Neural cell (in vitro differentiated cells): ENCODE measurements at regions not wholly inside any gene's neighbourhood (a gene's known extent, or its start where the extent isn't known, plus 50 kb on each side); places are given as distances from the start of the nearest gene placed in this dataset.

Experiments used
- EZH2 ChIP-seq: fragments of 200-600, 300-800 bp; shearing (Covaris generic), sonication (generic); IDR thresholded peaks from 2 replicates; pipeline ENCODE4 v1.6.1; 2014; ENCODE audit warnings: antibody characterized with exemption, low read length, borderline replicate concordance, mild to moderate bottlenecking; ENCODE audit not compliant: insufficient read depth, poor library complexity, severe bottlenecking
- MXI1 ChIP-seq: fragments of 450-650 bp; conservative IDR thresholded peaks from 2 replicates; pipeline ENCODE4 v1.6.1; 2014; ENCODE audit warnings: antibody characterized with exemption, mild to moderate bottlenecking; ENCODE audit not compliant: poor library complexity, severe bottlenecking
- POLR2AphosphoS5 ChIP-seq: IDR thresholded peaks from 2 replicates; pipeline ENCODE4 v1.6.1; 2012
- TF ChIP-seq, protein P1 (sequence below): fragments of 450-650 bp; IDR thresholded peaks from 2 replicates; pipeline ENCODE4 v1.5.1; 2014; ENCODE audit warnings: antibody characterized with exemption, mild to moderate bottlenecking, moderate library complexity; ENCODE audit not compliant: poor library complexity, severe bottlenecking

DNA sequence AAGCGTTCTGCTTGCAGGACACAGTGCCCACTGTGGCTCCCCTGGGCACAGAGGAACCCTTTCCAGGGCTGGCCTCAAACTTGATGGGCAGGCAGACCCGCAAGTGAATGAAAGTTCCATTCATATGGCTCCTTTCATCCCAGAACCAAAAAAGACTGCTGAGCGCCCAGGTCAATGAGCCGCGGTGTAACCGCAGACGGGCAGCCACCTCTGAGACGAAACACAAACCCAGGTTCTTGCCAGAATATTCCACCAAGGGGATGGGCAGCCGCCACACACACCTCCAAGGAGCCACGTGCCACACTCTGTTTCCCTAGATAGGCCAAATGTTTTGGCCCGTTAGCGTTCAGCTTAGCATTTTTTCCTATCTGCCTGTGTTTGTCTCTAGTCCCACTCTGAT, 82.8 kb upstream of the IGF1R start:
- TF ChIP-seq, protein P1, sequence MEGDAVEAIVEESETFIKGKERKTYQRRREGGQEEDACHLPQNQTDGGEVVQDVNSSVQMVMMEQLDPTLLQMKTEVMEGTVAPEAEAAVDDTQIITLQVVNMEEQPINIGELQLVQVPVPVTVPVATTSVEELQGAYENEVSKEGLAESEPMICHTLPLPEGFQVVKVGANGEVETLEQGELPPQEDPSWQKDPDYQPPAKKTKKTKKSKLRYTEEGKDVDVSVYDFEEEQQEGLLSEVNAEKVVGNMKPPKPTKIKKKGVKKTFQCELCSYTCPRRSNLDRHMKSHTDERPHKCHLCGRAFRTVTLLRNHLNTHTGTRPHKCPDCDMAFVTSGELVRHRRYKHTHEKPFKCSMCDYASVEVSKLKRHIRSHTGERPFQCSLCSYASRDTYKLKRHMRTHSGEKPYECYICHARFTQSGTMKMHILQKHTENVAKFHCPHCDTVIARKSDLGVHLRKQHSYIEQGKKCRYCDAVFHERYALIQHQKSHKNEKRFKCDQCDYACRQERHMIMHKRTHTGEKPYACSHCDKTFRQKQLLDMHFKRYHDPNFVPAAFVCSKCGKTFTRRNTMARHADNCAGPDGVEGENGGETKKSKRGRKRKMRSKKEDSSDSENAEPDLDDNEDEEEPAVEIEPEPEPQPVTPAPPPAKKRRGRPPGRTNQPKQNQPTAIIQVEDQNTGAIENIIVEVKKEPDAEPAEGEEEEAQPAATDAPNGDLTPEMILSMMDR = no peak
- TF ChIP-seq EZH2 = no peak
- no peak for TF ChIP-seq POLR2AphosphoS5
- no peak for TF ChIP-seq MXI1
